GM11168 (cell line): ENCODE measurements at regions not wholly inside any gene's neighbourhood (a gene's known extent, or its start where the extent isn't known, plus 50 kb on each side); places are given as distances from the start of the nearest gene placed in this dataset.
"Not testable (repeated sequence)": the region's sequence is repeated elsewhere in the genome, so short reads cannot be mapped to it uniquely, and the experiment has no call there.

ENCODE experiments used
- in situ Hi-C: fragments of 300-500 bp; cut with MboI; formaldehyde crosslinking; loops from one replicate; pipeline ENCODE4 v1.12.0; 2022; ENCODE audit warnings: low sequenced_read_pairs; ENCODE audit not compliant: unreplicated experiment

- in situ Hi-C loops, result no loop called here
These were observed 149.6 kb downstream of the FHIP1A start for GRCh38 chr4:151558496-151559113.

GRCh38 chr4:151559595-151559994, 150.6 kb downstream of the FHIP1A start:
- in situ Hi-C loops, result no loop called here

GRCh38 chr4:151561551-151562256, 152.7 kb downstream of the FHIP1A start:
- in situ Hi-C loops, result no loop called here

GRCh38 chr4:151563194-151563593, 154.2 kb downstream of the FHIP1A start:
- in situ Hi-C loops, result no loop called here

GRCh38 chr4:151564321-151564720, 155.3 kb downstream of the FHIP1A start:
- in situ Hi-C loops, result no loop called here

GRCh38 chr4:151565583-151565982, 156.6 kb downstream of the FHIP1A start:
- in situ Hi-C loops, result no loop called here

- in situ Hi-C loops, result no loop called here
These were observed 157.1 kb downstream of the FHIP1A start for GRCh38 chr4:151566053-151566452.

- in situ Hi-C loops, result no loop called here
These were observed 158.1 kb downstream of the FHIP1A start for GRCh38 chr4:151567056-151567455.

GRCh38 chr4:151568966-151569365, 160.0 kb downstream of the FHIP1A start:
- in situ Hi-C loops, result no loop called here

- in situ Hi-C loops, result no loop called here
These were observed 160.7 kb downstream of the FHIP1A start for GRCh38 chr4:151569650-151570049.

- in situ Hi-C loops, result no loop called here
These were observed 164.5 kb downstream of the FHIP1A start for GRCh38 chr4:151573474-151573873.

GRCh38 chr4:151573945-151574344, 165.0 kb downstream of the FHIP1A start:
- in situ Hi-C loops, result no loop called here

- in situ Hi-C loops, result no loop called here
These were observed 166.0 kb downstream of the FHIP1A start for GRCh38 chr4:151574968-151575367.

GRCh38 chr4:151575646-151576045, 166.7 kb downstream of the FHIP1A start:
- in situ Hi-C loops, result no loop called here

- in situ Hi-C loops, result no loop called here
These were observed 167.7 kb downstream of the FHIP1A start for GRCh38 chr4:151576627-151577026.

GRCh38 chr4:151581570-151581969, 172.6 kb downstream of the FHIP1A start:
- in situ Hi-C loops, result no loop called here

- in situ Hi-C loops, result no loop called here
These were observed 173.1 kb downstream of the FHIP1A start for GRCh38 chr4:151582098-151582497.

- in situ Hi-C loops, result no loop called here
These were observed 174.4 kb downstream of the FHIP1A start for GRCh38 chr4:151583157-151583914.

- in situ Hi-C loops, result no loop called here
These were observed 175.1 kb downstream of the FHIP1A start for GRCh38 chr4:151584101-151584500.

GRCh38 chr4:151595629-151596028, 165.2 kb downstream of the GATB start:
- in situ Hi-C loops, result not testable (repeated sequence)

- in situ Hi-C loops, result not testable (repeated sequence)
These were observed 163.1 kb downstream of the GATB start for GRCh38 chr4:151597691-151598090.
